HCT116 (cell line): ENCODE measurements at regions not wholly inside any gene's neighbourhood (a gene's known extent, or its start where the extent isn't known, plus 50 kb on each side); places are given as distances from the start of the nearest gene placed in this dataset.

ENCODE experiments used
- CTCF ChIP-seq, 3 experiments: fragments of 200-600 bp in 1 of 3; sonication (generic) in 1 of 3; IDR thresholded peaks in 2 of 3; conservative IDR thresholded peaks in 1 of 3; 2 replicates each; pipeline ENCODE4 v1.5.1; 2012 to 2017; ENCODE audit warnings: low read depth in 2 of 3, low read length in 2 of 3, antibody characterized with exemption in 1 of 3, borderline replicate concordance in 1 of 3, control low read depth in 1 of 3, mild to moderate bottlenecking in 1 of 3, mixed read lengths in 1 of 3, mixed run types in 1 of 3, moderate library complexity in 1 of 3; ENCODE audit not compliant: insufficient read depth in 1 of 3
- EZH2phosphoT487 ChIP-seq: fragments of 200-600 bp; IDR thresholded peaks from 2 replicates; pipeline ENCODE4 v1.6.1; 2018; ENCODE audit warnings: antibody characterized with exemption, borderline replicate concordance
- JUND ChIP-seq: IDR thresholded peaks from 2 replicates; pipeline ENCODE4 v1.6.1; 2012
- MAX ChIP-seq: IDR thresholded peaks from 2 replicates; pipeline ENCODE4 v1.6.1; 2012
- POLR2A ChIP-seq: IDR thresholded peaks from 2 replicates; pipeline ENCODE4 v1.7.0; 2011; ENCODE audit warnings: borderline replicate concordance; ENCODE audit not compliant: insufficient read depth, insufficient read length; ENCODE audit errors: extremely low read depth
- POLR2AphosphoS5 ChIP-seq: IDR thresholded peaks from 2 replicates; pipeline ENCODE4 v1.6.1; 2011; ENCODE audit warnings: mild to moderate bottlenecking, low read depth, low read length, moderate library complexity
- RAD21 ChIP-seq: IDR thresholded peaks from 2 replicates; pipeline ENCODE4 v1.6.1; 2012; ENCODE audit warnings: low read depth, mild to moderate bottlenecking
- SP1 ChIP-seq: IDR thresholded peaks from 2 replicates; pipeline ENCODE4 v1.6.1; 2012; ENCODE audit warnings: low read depth
- YY1 ChIP-seq: IDR thresholded peaks from 2 replicates; pipeline ENCODE4 v1.6.1; 2011; ENCODE audit warnings: low read length, low read depth, moderate library complexity, mild to moderate bottlenecking; ENCODE audit not compliant: insufficient replicate concordance; ENCODE audit errors: extremely low read depth
- ZNF274 ChIP-seq: fragments of 200-500 bp; sonication (Bioruptor generic); IDR thresholded peaks from 2 replicates; pipeline ENCODE4 v1.6.1; 2014; ENCODE audit warnings: mild to moderate bottlenecking, low read depth, low read length, inconsistent platforms

DNA sequence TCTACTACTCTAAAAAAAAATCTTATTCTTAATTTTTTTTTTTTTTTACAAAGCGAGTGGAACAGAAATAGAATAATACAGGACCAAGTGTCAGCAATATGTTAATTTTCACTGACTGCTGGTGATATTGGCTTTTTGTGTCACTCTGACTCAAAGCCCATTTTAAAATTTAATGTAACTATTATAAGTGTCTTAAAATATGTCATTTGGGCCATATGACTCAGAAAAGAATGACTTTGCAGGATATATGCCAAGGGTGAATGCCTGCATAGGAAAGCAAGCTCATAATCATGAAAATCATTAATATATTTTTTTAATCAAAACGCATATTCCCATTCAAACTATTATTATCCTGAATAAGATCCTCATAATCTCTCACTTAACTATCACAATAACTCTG is 149.2 kb downstream of the GNAT3 start:
- TF ChIP-seq RAD21 (no peak), CTCF (IDR thresholded peaks at IDR 0.05 in 2 of 3, conservative IDR thresholded peaks at IDR 0.05 in 1 of 3; ENCODE audit: borderline replicate concordance in 1 of 3, insufficient read depth in 1 of 3, low read depth in 2 of 3, low read length in 2 of 3) (no peak), ZNF274 (no peak), MAX (no peak), POLR2A (no peak), YY1 (no peak), SP1 (no peak), POLR2AphosphoS5 (no peak), JUND (no peak), EZH2phosphoT487 (no peak)
